H9 (cell line): ENCODE measurements at regions not wholly inside any gene's neighbourhood (a gene's known extent, or its start where the extent isn't known, plus 50 kb on each side); places are given as distances from the start of the nearest gene placed in this dataset.
A peak's percentile ranks its signal among the peaks of the same experiment; 100 is the strongest.

ENCODE experiments used
- DNase-seq: peaks from one replicate; pipeline ENCODE4 v3.0.0-alpha.2; 2017
- H2AFZ ChIP-seq: one replicate; pipeline ENCODE4 v1.6.1; 2013; ENCODE audit warnings: mild to moderate bottlenecking, low read length, control low read depth, moderate library complexity
- H2AK5ac ChIP-seq: 2 replicates; pipeline ENCODE4 v1.6.1; 2013; ENCODE audit warnings: low read length, control low read depth, mixed read lengths; ENCODE audit not compliant: insufficient read length
- H2BK120ac ChIP-seq: one replicate; pipeline ENCODE4 v1.6.1; 2013; ENCODE audit warnings: low read depth, mild to moderate bottlenecking, low read length, control low read depth, inconsistent platforms; ENCODE audit not compliant: poor library complexity, severe bottlenecking
- H2BK12ac ChIP-seq: 2 replicates; pipeline ENCODE4 v1.6.1; 2013; ENCODE audit warnings: low read length, control low read depth, mixed read lengths, low read depth; ENCODE audit not compliant: insufficient read length
- H2BK15ac ChIP-seq: 2 replicates; pipeline ENCODE4 v1.6.1; 2013; ENCODE audit warnings: low read depth, low read length, control low read depth
- H2BK20ac ChIP-seq: one replicate; pipeline ENCODE4 v1.6.1; 2013; ENCODE audit warnings: low read depth, mild to moderate bottlenecking, low read length, control low read depth, inconsistent platforms; ENCODE audit not compliant: poor library complexity, severe bottlenecking
- H2BK5ac ChIP-seq: 2 replicates; pipeline ENCODE4 v1.6.1; 2013; ENCODE audit warnings: low read length, control low read depth, mixed read lengths; ENCODE audit not compliant: insufficient read length
- H3K14ac ChIP-seq: 2 replicates; pipeline ENCODE4 v1.6.1; 2013; ENCODE audit warnings: low read length, control low read depth; ENCODE audit not compliant: insufficient read depth
- H3K18ac ChIP-seq: 2 replicates; pipeline ENCODE4 v1.6.1; 2013; ENCODE audit warnings: low read depth, mild to moderate bottlenecking, mixed read lengths, low read length, control low read depth; ENCODE audit not compliant: insufficient read length
- H3K23ac ChIP-seq: 2 replicates; pipeline ENCODE4 v1.6.1; 2013; ENCODE audit warnings: low read length, control low read depth, mixed read lengths, low read depth; ENCODE audit not compliant: insufficient read length
- H3K23me2 ChIP-seq: 2 replicates; pipeline ENCODE4 v1.6.1; 2013; ENCODE audit warnings: low read depth, mild to moderate bottlenecking, mixed read lengths, low read length, control low read depth; ENCODE audit not compliant: insufficient read length, poor library complexity, severe bottlenecking
- H3K27ac ChIP-seq: 2 replicates; pipeline ENCODE4 v1.5.1; 2013; ENCODE audit warnings: low read length, control low read depth, mixed read lengths, low read depth; ENCODE audit not compliant: insufficient read length
- H3K27me3 ChIP-seq: 2 replicates; pipeline ENCODE4 v1.6.1; 2013; ENCODE audit warnings: low read length, control low read depth, inconsistent platforms; ENCODE audit not compliant: insufficient read depth
- H3K4ac ChIP-seq: 2 replicates; pipeline ENCODE4 v1.6.1; 2013; ENCODE audit warnings: low read depth, mild to moderate bottlenecking, control low read depth, inconsistent platforms, low read length, moderate library complexity
- H3K4me1 ChIP-seq: 2 replicates; pipeline ENCODE4 v1.6.1; 2013; ENCODE audit warnings: low read length, control low read depth, inconsistent platforms; ENCODE audit not compliant: insufficient read depth
- H3K4me2 ChIP-seq: 2 replicates; pipeline ENCODE4 v1.6.1; 2013; ENCODE audit warnings: low read length, control low read depth, mixed read lengths; ENCODE audit not compliant: insufficient read length, insufficient read depth
- H3K56ac ChIP-seq: 2 replicates; pipeline ENCODE4 v1.6.1; 2013; ENCODE audit warnings: low read depth, mild to moderate bottlenecking, mixed read lengths, low read length, control low read depth; ENCODE audit not compliant: insufficient read length
- H3K79me1 ChIP-seq: 2 replicates; pipeline ENCODE4 v1.6.1; 2013; ENCODE audit warnings: low read depth, mild to moderate bottlenecking, moderate library complexity, low read length, control low read depth, inconsistent platforms; ENCODE audit not compliant: insufficient read depth, poor library complexity, severe bottlenecking
- H3K79me2 ChIP-seq: 2 replicates; pipeline ENCODE4 v1.6.1; 2013; ENCODE audit warnings: low read length, control low read depth, inconsistent platforms; ENCODE audit not compliant: insufficient read depth
- H3K9ac ChIP-seq: 2 replicates; pipeline ENCODE4 v1.6.1; 2013; ENCODE audit warnings: low read length, control low read depth, mixed read lengths; ENCODE audit not compliant: insufficient read length; ENCODE audit errors: extremely low read depth
- H3K9me3 ChIP-seq: one replicate; pipeline ENCODE4 v1.6.1; 2013; ENCODE audit warnings: low read depth, low read length, inconsistent platforms; ENCODE audit not compliant: control insufficient read depth
- H3T11ph ChIP-seq: one replicate; pipeline ENCODE4 v1.6.1; 2013; ENCODE audit warnings: mild to moderate bottlenecking, low read length, control low read depth, inconsistent platforms
- H4K20me1 ChIP-seq: one replicate; pipeline ENCODE4 v1.6.1; 2013; ENCODE audit not compliant: control insufficient read depth, insufficient read length, insufficient read depth
- H4K5ac ChIP-seq: 2 replicates; pipeline ENCODE4 v1.6.1; 2013; ENCODE audit warnings: low read depth, mild to moderate bottlenecking, mixed read lengths, low read length, control low read depth; ENCODE audit not compliant: insufficient read length
- H4K8ac ChIP-seq: replicated peaks from 2 replicates; pipeline ENCODE4 v1.6.1; 2013; ENCODE audit warnings: low read length, control low read depth, mixed read lengths, low read depth; ENCODE audit not compliant: insufficient read length
- H4K91ac ChIP-seq: 2 replicates; pipeline ENCODE4 v1.6.1; 2013; ENCODE audit warnings: low read depth, mild to moderate bottlenecking, moderate library complexity, mixed read lengths, low read length, control low read depth; ENCODE audit not compliant: insufficient read length
- H3K27ac Mint-ChIP-seq, 3 experiments: 2 replicates in 2 of 3; 3 replicates in 1 of 3; pipeline ENCODE4 v1.8.0; 2020 to 2021; ENCODE audit warnings: mixed read lengths in 3 of 3, mild to moderate bottlenecking in 1 of 3, moderate library complexity in 1 of 3
- H3K27me3 Mint-ChIP-seq: 2 replicates; pipeline ENCODE4 v1.8.0; 2021; ENCODE audit warnings: low read depth, mild to moderate bottlenecking, moderate library complexity, mixed read lengths
- H3K36me3 Mint-ChIP-seq, 3 experiments: 2 replicates in 2 of 3; 3 replicates in 1 of 3; pipeline ENCODE4 v1.8.0; 2020 to 2021; ENCODE audit warnings: low read depth in 3 of 3, mixed read lengths in 3 of 3; ENCODE audit not compliant: insufficient read depth in 1 of 3
- H3K4me1 Mint-ChIP-seq, 2 experiments: 2 replicates each; pipeline ENCODE4 v1.8.0; 2020; ENCODE audit warnings: mixed read lengths in 2 of 2
- H3K4me3 Mint-ChIP-seq, 2 experiments: 2 replicates in 1 of 2; 3 replicates in 1 of 2; pipeline ENCODE4 v1.8.0; 2020 to 2021; ENCODE audit warnings: mild to moderate bottlenecking in 2 of 2, mixed read lengths in 2 of 2, moderate library complexity in 1 of 2
- H3K9me3 Mint-ChIP-seq, 2 experiments: 2 replicates in 1 of 2; 3 replicates in 1 of 2; pipeline ENCODE4 v1.8.0; 2020; ENCODE audit warnings: mild to moderate bottlenecking in 2 of 2, mixed read lengths in 2 of 2, moderate library complexity in 1 of 2
- CTCF ChIP-seq: fragments of 200-600 bp; sonication (generic); conservative IDR thresholded peaks from 3 replicates; pipeline ENCODE4 v1.8.0; 2021; ENCODE audit warnings: antibody characterized with exemption, mild to moderate bottlenecking
- WGBS: extraction: QIAGEN DNeasy Blood & Tissue Kit; methylation state at CpG from one replicate; pipeline ENCODE4 v1.1.7; 2013; ENCODE audit warnings: missing lambda C conversion rate, low lambda C conversion rate, mixed read lengths; ENCODE audit not compliant: insufficient read length; ENCODE audit errors: extremely low coverage; 5-methylcytosine and 5-hydroxymethylcytosine counted together

- Mint-ChIP-seq H3K27ac (peak overlapping the region in 1 of 3 experiments; percentile 40; a peak in 3 of 7 replicates), H3K9me3 (no peaks in the 10 kb centered on the region), H3K27me3 (no peaks in the 10 kb centered on the region), H3K4me3 (no peak overlapping the region), H3K36me3 (0 out of 7 replicates have a peak, but pooled peaks cover 0 to 2% (median 0%) of the 10 kb centered on the region in 3 experiments), H3K4me1 (peaks cover 4 to 7% of the 10 kb centered on the region in 2 experiments; a peak in 3 of 4 replicates)
- H2BK15ac ChIP-seq, result no peak overlapping the region
- H3K18ac ChIP-seq, result no peak overlapping the region
- H3K56ac ChIP-seq, result no peak overlapping the region
- no peak overlapping the region for H3K4ac ChIP-seq
- no peak overlapping the region for H4K8ac ChIP-seq
- H3T11ph ChIP-seq, result no peak overlapping the region
- H2BK120ac ChIP-seq, result no peak overlapping the region
- no peak for DNase-seq
- H4K5ac ChIP-seq, result no peak overlapping the region
- H2AK5ac ChIP-seq, result no peak overlapping the region
- no peak overlapping the region for H3K23ac ChIP-seq
- TF ChIP-seq CTCF, result no peak
- no peaks in the 10 kb centered on the region for H3K79me2 ChIP-seq
- no peaks in the 10 kb centered on the region for H3K79me1 ChIP-seq
- H3K9ac ChIP-seq, result no peak overlapping the region
- no peaks in the 10 kb centered on the region for H3K27me3 ChIP-seq
- H2AFZ ChIP-seq, result no peak overlapping the region
- H3K9me3 ChIP-seq, result no peaks in the 10 kb centered on the region
- no peak overlapping the region for H4K91ac ChIP-seq
- no peak overlapping the region for H3K27ac ChIP-seq
- no CpG with 5 or more reads among the region's 4 CpGs for WGBS
- no peak overlapping the region for H3K4me2 ChIP-seq
- no peak overlapping the region for H2BK20ac ChIP-seq
- H4K20me1 ChIP-seq, result no peaks in the 10 kb centered on the region
- no peak overlapping the region for H3K14ac ChIP-seq
- H3K23me2 ChIP-seq, result no peaks in the 10 kb centered on the region
- H2BK12ac ChIP-seq, result no peak overlapping the region
- H2BK5ac ChIP-seq, result no peak overlapping the region
- H3K4me1 ChIP-seq, result no peaks in the 10 kb centered on the region; the same call in 1 of the 2 replicates
These were observed 100.6 kb downstream of the GC start for GRCh38 chr4:71683309-71683708.
